Neural cell (in vitro differentiated cells): ENCODE measurements at regions not wholly inside any gene's neighbourhood (a gene's known extent, or its start where the extent isn't known, plus 50 kb on each side); places are given as distances from the start of the nearest gene placed in this dataset.

ENCODE experiments used
- H2AFZ ChIP-seq: fragments of 200-600, 300-800 bp; sonication (generic), shearing (Covaris generic); 2 replicates; pipeline ENCODE4 v1.6.0; 2014; ENCODE audit warnings: low read depth, mild to moderate bottlenecking, antibody characterized with exemption, low read length, moderate library complexity
- H3F3A ChIP-seq: fragments of 200-600 bp; shearing (Covaris generic); 2 replicates; pipeline ENCODE4 v1.6.1; 2016; ENCODE audit warnings: mild to moderate bottlenecking, moderate library complexity, mixed read lengths, antibody characterized with exemption, low read length; ENCODE audit not compliant: insufficient read depth, poor library complexity, severe bottlenecking
- H3K27ac ChIP-seq: fragments of 200-600, 300-800 bp; sonication (generic), shearing (Covaris generic); 2 replicates; pipeline ENCODE4 v1.5.1; 2014; ENCODE audit warnings: mild to moderate bottlenecking, low read length, moderate library complexity
- H3K27me3 ChIP-seq: fragments of 300-800, 200-600 bp; sonication (generic), shearing (Covaris generic); 2 replicates; pipeline ENCODE4 v1.6.0; 2014; ENCODE audit warnings: mild to moderate bottlenecking, low read depth, low read length, moderate library complexity; ENCODE audit not compliant: insufficient read depth
- H3K36me3 ChIP-seq: fragments of 300-800, 200-600 bp; sonication (generic), shearing (Covaris generic); 2 replicates; pipeline ENCODE4 v1.5.1; 2014; ENCODE audit warnings: mild to moderate bottlenecking, antibody characterized with exemption, low read length, moderate library complexity; ENCODE audit not compliant: insufficient read depth
- H3K4me2 ChIP-seq: fragments of 300-800, 200-600 bp; sonication (generic), shearing (Covaris generic); 2 replicates; pipeline ENCODE4 v1.6.0; 2014; ENCODE audit warnings: mild to moderate bottlenecking, low read length
- H3K4me3 ChIP-seq: fragments of 300-800, 200-600 bp; sonication (generic), shearing (Covaris generic); 2 replicates; pipeline ENCODE4 v1.5.1; 2014; ENCODE audit warnings: mild to moderate bottlenecking, low read length, moderate library complexity
- H3K79me2 ChIP-seq: fragments of 200-600 bp; shearing (Covaris generic); replicated peaks from 2 replicates; pipeline ENCODE4 v1.6.0; 2014; ENCODE audit warnings: mild to moderate bottlenecking, low read length, moderate library complexity; ENCODE audit not compliant: insufficient read depth
- H3K9ac ChIP-seq: fragments of 300-800, 200-600 bp; sonication (generic), shearing (Covaris generic); 2 replicates; pipeline ENCODE4 v1.6.1; 2016; ENCODE audit warnings: mild to moderate bottlenecking, low read length, mixed read lengths
- H3K9me2 ChIP-seq: fragments of 200-600 bp; shearing (Covaris generic); 2 replicates; pipeline ENCODE4 v1.6.1; 2016; ENCODE audit warnings: mild to moderate bottlenecking, low read length, mixed read lengths; ENCODE audit not compliant: insufficient read depth
- H3K9me3 ChIP-seq: fragments of 200-600, 300-800 bp; sonication (generic), shearing (Covaris generic); 2 replicates; pipeline ENCODE4 v1.6.1; 2016; ENCODE audit warnings: mild to moderate bottlenecking, mixed run types, low read length, moderate library complexity, mixed read lengths
- H4K20me1 ChIP-seq: fragments of 200-600 bp; shearing (Covaris generic); 2 replicates; pipeline ENCODE4 v1.6.1; 2016; ENCODE audit warnings: mild to moderate bottlenecking, mixed run types; ENCODE audit not compliant: insufficient read depth
- CTCF ChIP-seq: fragments of 450-650 bp; IDR thresholded peaks from 2 replicates; pipeline ENCODE4 v1.5.1; 2014; ENCODE audit warnings: antibody characterized with exemption, mild to moderate bottlenecking, moderate library complexity; ENCODE audit not compliant: poor library complexity, severe bottlenecking
- EP300 ChIP-seq: fragments of 450-650 bp; conservative IDR thresholded peaks from 2 replicates; pipeline ENCODE4 v1.6.1; 2014; ENCODE audit warnings: antibody characterized with exemption, mild to moderate bottlenecking, moderate library complexity; ENCODE audit not compliant: poor library complexity, severe bottlenecking
- EZH2 ChIP-seq: fragments of 200-600, 300-800 bp; shearing (Covaris generic), sonication (generic); IDR thresholded peaks from 2 replicates; pipeline ENCODE4 v1.6.1; 2014; ENCODE audit warnings: antibody characterized with exemption, low read length, borderline replicate concordance, mild to moderate bottlenecking; ENCODE audit not compliant: insufficient read depth, poor library complexity, severe bottlenecking
- MXI1 ChIP-seq: fragments of 450-650 bp; conservative IDR thresholded peaks from 2 replicates; pipeline ENCODE4 v1.6.1; 2014; ENCODE audit warnings: antibody characterized with exemption, mild to moderate bottlenecking; ENCODE audit not compliant: poor library complexity, severe bottlenecking
- POLR2AphosphoS5 ChIP-seq: IDR thresholded peaks from 2 replicates; pipeline ENCODE4 v1.6.1; 2012
- RAD21 ChIP-seq: fragments of 450-650 bp; conservative IDR thresholded peaks from 2 replicates; pipeline ENCODE4 v1.6.1; 2014; ENCODE audit warnings: antibody characterized with exemption, mild to moderate bottlenecking, moderate library complexity
- REST ChIP-seq: IDR thresholded peaks from 2 replicates; pipeline ENCODE4 v1.6.1; 2012; ENCODE audit warnings: borderline replicate concordance
- SMC3 ChIP-seq: fragments of 450-650 bp; conservative IDR thresholded peaks from 2 replicates; pipeline ENCODE4 v1.6.1; 2014; ENCODE audit warnings: antibody characterized with exemption, mild to moderate bottlenecking, moderate library complexity; ENCODE audit not compliant: poor library complexity
- TAF1 ChIP-seq: IDR thresholded peaks from 2 replicates; pipeline ENCODE4 v1.6.1; 2012; ENCODE audit warnings: low read depth

- Histone ChIP-seq H3K79me2 (no peaks in the 10 kb centered on the region), H3K9me2 (no peaks in the 10 kb centered on the region), H3K27ac (no peak overlapping the region)
Measured at GRCh38 chr10:65787571-65787970, 1138.3 kb upstream of the LRRTM3 start.

GRCh38 chr10:65788271-65788670 is 1137.6 kb upstream of the LRRTM3 start:
- H3K79me2 ChIP-seq, result no peaks in the 10 kb centered on the region
- no peaks in the 10 kb centered on the region for H3K9me3 ChIP-seq
- H3F3A ChIP-seq, result no peaks in the 10 kb centered on the region
- no peak overlapping the region for H3K4me2 ChIP-seq
- no peak overlapping the region for H3K4me3 ChIP-seq
- H3K9ac ChIP-seq, result no peak overlapping the region
- no peaks in the 10 kb centered on the region for H3K9me2 ChIP-seq
- H4K20me1 ChIP-seq, result no peaks in the 10 kb centered on the region
- no peaks in the 10 kb centered on the region for H3K36me3 ChIP-seq
- H3K27me3 ChIP-seq, result no peaks in the 10 kb centered on the region
- H2AFZ ChIP-seq, result no peak overlapping the region
- no peak overlapping the region for H3K27ac ChIP-seq
- TF ChIP-seq POLR2AphosphoS5 (no peak), CTCF (no peak), MXI1 (no peak), TAF1 (no peak), EZH2 (no peak), EP300 (no peak), SMC3 (no peak)

More at GRCh38 chr10:65787571-65787970, 1138.3 kb upstream of the LRRTM3 start:
- no peaks in the 10 kb centered on the region for H3K27me3 ChIP-seq
- no peak overlapping the region for H2AFZ ChIP-seq
- H3K4me2 ChIP-seq, result no peak overlapping the region
- no peaks in the 10 kb centered on the region for H3F3A ChIP-seq
- H3K9me3 ChIP-seq, result no peaks in the 10 kb centered on the region
- H3K4me3 ChIP-seq, result no peak overlapping the region
- H3K36me3 ChIP-seq, result no peaks in the 10 kb centered on the region
- no peaks in the 10 kb centered on the region for H4K20me1 ChIP-seq
- TF ChIP-seq CTCF (no peak), RAD21 (no peak), POLR2AphosphoS5 (no peak), EP300 (no peak), SMC3 (no peak), MXI1 (no peak), EZH2 (no peak), REST (no peak), TAF1 (no peak)
- H3K9ac ChIP-seq, result no peak overlapping the region
